Pancreas (tissue), 10 donors: ENCODE measurements at regions not wholly inside any gene's neighbourhood (a gene's known extent, or its start where the extent isn't known, plus 50 kb on each side); places are given as distances from the start of the nearest gene placed in this dataset.

Source experiments
- ATAC-seq, 4 donors: fragments of 200-7000 bp; cut with Tn5 transposase; one replicate each; pipeline versions ENCODE4 v1.8.0 to v1.9.1; 2020; ENCODE audit warnings: mild to moderate bottlenecking in 4 of 4, moderate library complexity in 4 of 4
- DNase-seq, 6 donors: peaks; one replicate each; pipeline ENCODE4 v3.0.0-alpha.2; 2020
- FAIRE-seq: peaks from 2 replicates; lab custom pipeline; 2012; peaks lifted over from hg19 to GRCh38; lab: Jason Lieb, UNC
- H3K27ac ChIP-seq, 4 donors: fragments of 200-600 bp; sonication (generic); 1 replicate in 3 of 4; 2 replicates in 1 of 4; pipeline versions ENCODE4 v1.5.0 to v1.8.0; 2020
- H3K27me3 ChIP-seq, 4 donors: fragments of 200-600 bp; one replicate each; pipeline ENCODE4 v1.8.0; 2021
- H3K36me3 ChIP-seq, 3 donors: fragments of 200-600 bp; sonication (generic) in 1 of 3; one replicate each; pipeline versions ENCODE4 v1.5.0 to v1.8.0; 2020 to 2021
- H3K4me1 ChIP-seq, 3 donors: fragments of 200-600 bp; one replicate each; pipeline ENCODE4 v1.8.0; 2021
- H3K4me3 ChIP-seq, 4 donors: fragments of 200-600 bp; sonication (generic) in 2 of 4; one replicate each; pipeline versions ENCODE4 v1.5.0 to v1.8.0; 2020 to 2021
- H3K9me3 ChIP-seq, 4 donors: fragments of 200-600 bp; one replicate each; pipeline ENCODE4 v1.8.0; 2021
- WGBS, 2 donors: extraction: QIAGEN DNeasy Blood & Tissue Kit; methylation state at CpG; one replicate each; pipeline ENCODE4 v1.1.7; 2013; 5-methylcytosine and 5-hydroxymethylcytosine counted together
- intact Hi-C, 3 donors: fragments of 100-400 bp; cut with DNase I; formaldehyde crosslinking; loops; one replicate each; pipeline versions ENCODE4 v1.11.1 to v1.14.2; 2022
- TF ChIP-seq, protein P1 (sequence below), 4 donors: fragments of 200-600 bp; sonication (generic) in 3 of 4; IDR thresholded peaks; one replicate each; pipeline versions ENCODE4 v1.5.0 to v1.8.0; 2021; ENCODE audit warnings: antibody characterized with exemption in 4 of 4
- donor health status: healthy with polysubstance abuse.
- donor health status: DM: no; HTN: no; CAD: no; lungs with moderate emphysema.
- donor health status: DM: no; HTN: no; CAD: no.
- donor health status: control.
- donor health status: control.
- donor health status: Bipolar disorder and iron deficiency.
- donor health status: DM: yes; HTN: yes; CAD: no.
- donor health status: DM: no; HTN: no; CAD: no.
- donor health status: DM: no; HTN: no; CAD: no.
- donor health status: DM: yes; HTN: yes; CAD: no.

DNA sequence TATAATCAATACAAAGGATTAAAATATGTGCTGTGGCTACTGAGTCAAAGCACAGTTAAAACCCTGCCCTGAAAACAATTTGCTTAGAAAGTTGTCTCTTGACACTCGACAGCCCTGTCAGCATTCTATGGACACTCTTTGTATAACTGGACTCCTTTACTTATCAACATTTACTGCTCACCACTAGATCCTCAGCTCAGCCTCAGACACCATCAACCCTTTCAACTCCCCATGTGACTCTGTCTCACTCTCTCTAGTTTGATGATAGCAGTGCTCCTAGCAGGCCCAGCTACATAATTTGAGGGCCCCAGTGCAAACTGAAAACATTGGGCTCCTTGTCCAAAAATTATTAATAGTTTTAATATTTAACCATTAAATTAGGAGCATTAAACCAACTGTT, 181.8 kb downstream of the TENT5A start:
- DNase-seq, result no peak
- FAIRE-seq, result no peak
- Histone ChIP-seq H3K36me3 (no peaks in the 10 kb centered on the region), H3K4me3 (no peak overlapping the region), H3K27ac (no peak overlapping the region), H3K27me3 (no peaks in the 10 kb centered on the region), H3K4me1 (no peaks in the 10 kb centered on the region), H3K9me3 (no peaks in the 10 kb centered on the region)
- 79 to 95% methylated on average over 1 of the region's 1 CpG for WGBS, 2 donors
- intact Hi-C loops, result no loop called here
- TF ChIP-seq, protein P1, sequence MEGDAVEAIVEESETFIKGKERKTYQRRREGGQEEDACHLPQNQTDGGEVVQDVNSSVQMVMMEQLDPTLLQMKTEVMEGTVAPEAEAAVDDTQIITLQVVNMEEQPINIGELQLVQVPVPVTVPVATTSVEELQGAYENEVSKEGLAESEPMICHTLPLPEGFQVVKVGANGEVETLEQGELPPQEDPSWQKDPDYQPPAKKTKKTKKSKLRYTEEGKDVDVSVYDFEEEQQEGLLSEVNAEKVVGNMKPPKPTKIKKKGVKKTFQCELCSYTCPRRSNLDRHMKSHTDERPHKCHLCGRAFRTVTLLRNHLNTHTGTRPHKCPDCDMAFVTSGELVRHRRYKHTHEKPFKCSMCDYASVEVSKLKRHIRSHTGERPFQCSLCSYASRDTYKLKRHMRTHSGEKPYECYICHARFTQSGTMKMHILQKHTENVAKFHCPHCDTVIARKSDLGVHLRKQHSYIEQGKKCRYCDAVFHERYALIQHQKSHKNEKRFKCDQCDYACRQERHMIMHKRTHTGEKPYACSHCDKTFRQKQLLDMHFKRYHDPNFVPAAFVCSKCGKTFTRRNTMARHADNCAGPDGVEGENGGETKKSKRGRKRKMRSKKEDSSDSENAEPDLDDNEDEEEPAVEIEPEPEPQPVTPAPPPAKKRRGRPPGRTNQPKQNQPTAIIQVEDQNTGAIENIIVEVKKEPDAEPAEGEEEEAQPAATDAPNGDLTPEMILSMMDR (IDR thresholded peaks at IDR 0.05), result no peak
- no peak for ATAC-seq

DNA sequence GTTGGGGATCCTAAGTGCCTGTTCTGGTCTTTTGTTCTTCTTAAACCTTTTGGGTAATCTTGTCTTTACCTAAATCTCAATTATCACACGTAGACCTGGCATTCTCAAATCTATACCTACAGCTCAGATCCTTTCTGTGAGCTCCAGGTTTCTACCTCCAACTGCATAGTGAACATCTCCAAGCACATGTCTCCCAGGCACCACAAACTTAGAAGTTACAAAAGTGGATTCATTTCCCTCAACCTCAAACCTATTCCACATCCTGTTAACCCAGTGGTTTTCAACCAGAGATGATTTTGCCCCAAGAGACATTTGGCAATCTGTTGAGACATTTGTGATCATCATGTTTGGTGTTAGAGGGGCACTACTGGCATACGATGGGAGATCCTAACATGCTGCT, 183.5 kb downstream of the TENT5A start:
- no peak for DNase-seq
- H3K27ac ChIP-seq, result no peak overlapping the region
- WGBS, 2 donors, result 63 to 66% methylated on average over 2 of the region's 2 CpGs
- TF ChIP-seq, protein P1 (IDR thresholded peaks at IDR 0.05), result no peak
- FAIRE-seq, result no peak
- H3K27me3 ChIP-seq, result no peaks in the 10 kb centered on the region
- no peaks in the 10 kb centered on the region for H3K9me3 ChIP-seq
- ATAC-seq, result no peak
- H3K36me3 ChIP-seq, result no peaks in the 10 kb centered on the region
- H3K4me1 ChIP-seq, result no peaks in the 10 kb centered on the region
- intact Hi-C loops, result no loop called here
- H3K4me3 ChIP-seq, result no peak overlapping the region

DNA sequence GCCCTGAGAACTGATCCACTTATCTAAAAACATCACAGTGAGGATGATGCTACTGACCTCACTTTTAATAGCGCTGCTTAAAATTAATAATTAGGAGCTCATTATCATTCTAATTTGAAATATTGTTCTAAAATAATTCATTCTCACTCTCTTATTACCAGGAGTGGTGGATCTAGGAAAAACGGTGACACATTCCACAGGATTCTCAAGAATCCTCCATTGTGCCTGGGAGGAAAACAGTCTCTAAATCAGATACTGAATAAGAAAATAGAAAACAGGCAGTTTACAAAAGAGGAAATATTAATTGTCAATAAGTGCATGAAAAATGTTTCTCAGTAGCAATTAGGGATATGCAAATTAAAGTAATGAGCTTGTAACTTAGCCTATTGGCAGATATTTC, 187.4 kb downstream of the TENT5A start:
- Histone ChIP-seq H3K27me3 (no peaks in the 10 kb centered on the region), H3K4me1 (peaks cover 0 to 6% (median 5%) of the 10 kb centered on the region in 3 donors), H3K9me3 (no peaks in the 10 kb centered on the region), H3K27ac (no peak overlapping the region), H3K36me3 (no peaks in the 10 kb centered on the region), H3K4me3 (no peak overlapping the region)
- TF ChIP-seq, protein P1 (IDR thresholded peaks at IDR 0.05), result no peak
- no peak for ATAC-seq
- intact Hi-C loops, result no loop called here
- DNase-seq, result no peak
- FAIRE-seq, result no peak
- 77 to 81% methylated on average over 2 of the region's 2 CpGs for WGBS, 2 donors

DNA sequence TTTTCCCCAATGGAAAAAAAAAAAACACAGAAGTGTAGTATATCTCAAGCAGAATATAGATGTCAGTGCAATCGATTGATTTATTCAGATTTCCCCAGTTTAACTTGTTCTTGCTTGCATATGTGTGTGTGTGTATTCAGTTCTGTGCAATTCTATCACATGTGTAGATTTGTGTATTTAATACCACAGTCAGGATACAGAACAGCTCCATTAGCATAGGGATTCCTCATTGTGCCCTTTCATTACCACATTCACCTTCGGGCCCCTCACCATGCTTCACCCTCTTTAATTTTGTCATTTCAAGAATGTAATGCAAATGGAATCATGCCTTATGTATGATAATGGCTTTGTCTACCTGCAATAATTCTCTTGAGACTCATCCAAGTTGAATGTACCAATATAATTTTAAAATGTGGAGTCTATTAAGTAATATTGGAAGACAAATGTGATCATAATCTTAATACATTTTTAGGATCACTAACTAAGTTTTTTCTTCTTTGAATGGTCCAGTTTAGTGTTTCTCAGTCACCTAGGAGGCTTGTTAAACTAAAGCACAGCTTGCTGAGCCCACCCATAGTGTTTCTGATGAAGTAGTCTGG, 187.9 kb downstream of the TENT5A start:
- Histone ChIP-seq H3K4me3 (no peak overlapping the region), H3K27ac (no peak overlapping the region), H3K27me3 (no peaks in the 10 kb centered on the region), H3K4me1 (peaks cover 0 to 6% (median 5%) of the 10 kb centered on the region in 3 donors), H3K9me3 (no peaks in the 10 kb centered on the region), H3K36me3 (no peaks in the 10 kb centered on the region)
- DNase-seq (no peak), ATAC-seq (no peak), FAIRE-seq (no peak)
- TF ChIP-seq, protein P1 (IDR thresholded peaks at IDR 0.05), result no peak
- 83 to 84% methylated on average over 2 of the region's 2 CpGs for WGBS, 2 donors
- intact Hi-C loops, result no loop called here

DNA sequence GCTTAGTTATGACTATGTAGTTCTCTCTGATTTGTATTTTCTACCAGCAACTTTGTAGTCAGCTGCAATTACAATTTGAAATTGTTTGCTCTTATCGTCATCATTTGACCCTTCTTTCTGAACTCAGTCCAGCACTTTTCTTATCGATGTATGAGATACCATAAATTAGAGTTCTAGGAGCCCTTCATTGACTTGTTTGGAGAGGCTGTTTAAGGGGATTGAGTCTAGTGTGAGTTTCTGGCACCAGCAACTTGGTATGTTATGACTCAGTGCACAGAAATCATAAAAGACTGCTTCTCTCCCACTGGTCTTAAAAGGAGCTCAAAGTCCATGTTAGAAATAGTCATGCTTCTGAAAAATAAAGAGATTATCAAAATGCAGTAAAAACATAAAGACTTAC, 190.3 kb downstream of the TENT5A start:
- Histone ChIP-seq H3K4me3 (no peak overlapping the region), H3K9me3 (no peaks in the 10 kb centered on the region), H3K27me3 (no peaks in the 10 kb centered on the region), H3K4me1 (peaks cover 0 to 6% (median 5%) of the 10 kb centered on the region in 3 donors), H3K36me3 (no peaks in the 10 kb centered on the region), H3K27ac (no peak overlapping the region)
- TF ChIP-seq, protein P1 (IDR thresholded peaks at IDR 0.05), result no peak
- DNase-seq, result no peak
- FAIRE-seq, result peak; percentile 83
- ATAC-seq, result peak in 3 of 4 donors; percentile 65 to 85 (median 84)
- intact Hi-C loops, result no loop called here
- 5% methylated on average over 2 of the region's 2 CpGs for WGBS, 2 donors
